Pons (tissue), 1 donor: ENCODE measurements at regions not wholly inside any gene's neighbourhood (a gene's known extent, or its start where the extent isn't known, plus 50 kb on each side); places are given as distances from the start of the nearest gene placed in this dataset.

Source experiments
- DNase-seq: peaks from one replicate; pipeline ENCODE4 v3.0.0-alpha.2; 2016; ENCODE audit warnings: low spot score

GRCh38 chr4:24057915-24058559, 168.2 kb upstream of the PPARGC1A start:
- DNase-seq: no peak

- peak; percentile 87 for DNase-seq
These were observed 166.4 kb upstream of the PPARGC1A start for GRCh38 chr4:24056289-24056688.

- no peak for DNase-seq
These were observed 165.8 kb upstream of the PPARGC1A start for GRCh38 chr4:24055623-24056022.

GRCh38 chr4:24054910-24055309, 165.1 kb upstream of the PPARGC1A start:
- DNase-seq: no peak

GRCh38 chr4:24053934-24054333, 164.1 kb upstream of the PPARGC1A start:
- no peak for DNase-seq

- DNase-seq: no peak
These were observed 155.1 kb upstream of the PPARGC1A start for GRCh38 chr4:24044610-24045589.

GRCh38 chr4:24042094-24042493, 152.2 kb upstream of the PPARGC1A start:
- no peak for DNase-seq

- no peak for DNase-seq
These were observed 151.0 kb upstream of the PPARGC1A start for GRCh38 chr4:24040811-24041210.

GRCh38 chr4:24033626-24034025, 143.8 kb upstream of the PPARGC1A start:
- no peak for DNase-seq

- peak; percentile 13 for DNase-seq
These were observed 142.6 kb upstream of the PPARGC1A start for GRCh38 chr4:24032371-24032989.

- DNase-seq: no peak
These were observed 136.7 kb upstream of the PPARGC1A start for GRCh38 chr4:24026596-24026995.

- DNase-seq: no peak
These were observed 134.8 kb upstream of the PPARGC1A start for GRCh38 chr4:24024605-24025004.

- DNase-seq: no peak
These were observed 134.3 kb upstream of the PPARGC1A start for GRCh38 chr4:24024157-24024556.

- no peak for DNase-seq
These were observed 125.9 kb upstream of the PPARGC1A start for GRCh38 chr4:24015782-24016181.

GRCh38 chr4:24013668-24014422, 124.0 kb upstream of the PPARGC1A start:
- peak; percentile 52 for DNase-seq

- DNase-seq: no peak
These were observed 121.1 kb upstream of the PPARGC1A start for GRCh38 chr4:24010994-24011393.

- no peak for DNase-seq
These were observed 120.7 kb upstream of the PPARGC1A start for GRCh38 chr4:24010573-24010972.

- DNase-seq: peak; percentile 37
These were observed 118.0 kb upstream of the PPARGC1A start for GRCh38 chr4:24007860-24008261.

GRCh38 chr4:24006269-24006668, 116.4 kb upstream of the PPARGC1A start:
- DNase-seq: no peak

- DNase-seq: no peak
These were observed 114.1 kb upstream of the PPARGC1A start for GRCh38 chr4:24003926-24004325.

GRCh38 chr4:24003496-24003895, 113.6 kb upstream of the PPARGC1A start:
- no peak for DNase-seq
